SU-DHL-6 (cell line): ENCODE measurements at regions not wholly inside any gene's neighbourhood (a gene's known extent, or its start where the extent isn't known, plus 50 kb on each side); places are given as distances from the start of the nearest gene placed in this dataset.

Source experiments
- H2AFZ ChIP-seq: fragments of 200-600 bp; sonication (generic); 2 replicates; pipeline ENCODE4 v1.6.1; 2014; ENCODE audit warnings: low read depth, mild to moderate bottlenecking, moderate library complexity, mixed read lengths, antibody characterized with exemption, low read length; ENCODE audit not compliant: severe bottlenecking
- H3F3A ChIP-seq: fragments of 200-600 bp; shearing (Covaris generic); 2 replicates; pipeline ENCODE4 v1.6.0; 2016; ENCODE audit warnings: antibody characterized with exemption, mild to moderate bottlenecking; ENCODE audit not compliant: insufficient read depth
- H3K27ac ChIP-seq: fragments of 200-600 bp; sonication (generic); 2 replicates; pipeline ENCODE4 v1.5.1; 2016; ENCODE audit warnings: low read depth, mild to moderate bottlenecking, low read length, moderate library complexity, mixed read lengths
- H3K27me3 ChIP-seq: fragments of 200-600 bp; sonication (generic), shearing (Covaris generic); 2 replicates; pipeline ENCODE4 v1.6.0; 2014; ENCODE audit warnings: mild to moderate bottlenecking, low read length
- H3K36me3 ChIP-seq: fragments of 200-600 bp; sonication (generic); 2 replicates; pipeline ENCODE4 v1.6.1; 2014; ENCODE audit warnings: mild to moderate bottlenecking, low read length, mixed read lengths
- H3K4me2 ChIP-seq: fragments of 300-600, 200-600 bp; shearing (Covaris generic), sonication (generic); 2 replicates; pipeline ENCODE4 v1.6.0; 2014; ENCODE audit warnings: low read length, low read depth, mild to moderate bottlenecking; ENCODE audit not compliant: poor library complexity, severe bottlenecking
- H3K4me3 ChIP-seq: fragments of 200-600 bp; sonication (generic); 2 replicates; pipeline ENCODE4 v1.5.1; 2014; ENCODE audit warnings: antibody characterized with exemption, low read length, mild to moderate bottlenecking, mixed read lengths; ENCODE audit not compliant: insufficient read depth, poor library complexity, severe bottlenecking
- H3K79me2 ChIP-seq: fragments of 200-600 bp; sonication (generic); 2 replicates; pipeline ENCODE4 v1.6.1; 2014; ENCODE audit warnings: mild to moderate bottlenecking, low read length, moderate library complexity; ENCODE audit not compliant: insufficient read depth
- H3K9ac ChIP-seq: fragments of 200-600 bp; sonication (generic); 2 replicates; pipeline ENCODE4 v1.7.0; 2014; ENCODE audit warnings: mild to moderate bottlenecking, low read length
- H3K9me2 ChIP-seq: fragments of 200-600 bp; sonication (generic); replicated peaks from 2 replicates; pipeline ENCODE4 v1.6.1; 2014; ENCODE audit warnings: low read length; ENCODE audit not compliant: insufficient read depth
- H3K9me3 ChIP-seq: fragments of 200-600 bp; sonication (generic); 2 replicates; pipeline ENCODE4 v1.6.1; 2014; ENCODE audit warnings: low read length, mixed read lengths; ENCODE audit not compliant: insufficient read depth
- H4K20me1 ChIP-seq: fragments of 200-600 bp; sonication (generic); 2 replicates; pipeline ENCODE4 v1.6.1; 2014; ENCODE audit warnings: low read depth, mild to moderate bottlenecking, antibody characterized with exemption, low read length, moderate library complexity, mixed read lengths
- EZH2phosphoT487 ChIP-seq: fragments of 200-600 bp; sonication (generic), shearing (Covaris generic); conservative IDR thresholded peaks from 2 replicates; pipeline ENCODE4 v1.6.1; 2018; ENCODE audit warnings: mild to moderate bottlenecking, antibody characterized with exemption, low read length, moderate library complexity, mixed read lengths
- TF ChIP-seq, protein P1 (sequence below): fragments of 200-600 bp; sonication (generic); IDR thresholded peaks from one replicate; pipeline ENCODE4 v1.5.1; 2017; ENCODE audit warnings: antibody characterized with exemption, mild to moderate bottlenecking, low read length, moderate library complexity; ENCODE audit not compliant: insufficient read depth, poor library complexity, severe bottlenecking

DNA sequence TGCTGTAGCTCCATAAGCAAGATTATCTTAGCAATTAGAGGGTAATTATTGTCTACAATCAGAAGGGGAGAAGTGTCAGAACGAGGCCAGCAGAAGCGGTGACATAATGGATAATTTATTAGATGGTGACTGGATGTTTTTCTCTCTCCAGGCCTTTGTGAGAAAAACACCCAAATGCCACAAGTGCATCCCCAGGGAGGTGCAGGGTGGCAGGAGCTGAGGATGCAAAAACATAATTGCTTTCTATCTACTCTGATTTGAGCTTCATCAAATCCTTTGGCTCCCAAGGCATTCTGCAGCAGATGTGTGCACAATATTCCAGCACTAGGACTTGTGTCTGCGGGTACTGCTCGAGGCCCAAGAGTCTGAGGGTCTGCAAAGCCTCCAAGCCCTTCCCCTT is 220.1 kb upstream of the SERP2 start:
- Histone ChIP-seq H2AFZ (no peak overlapping the region), H3K79me2 (no peaks in the 10 kb centered on the region), H3K9ac (no peak overlapping the region), H3K4me2 (no peak overlapping the region), H3K27ac (no peak overlapping the region), H3F3A (no peaks in the 10 kb centered on the region), H3K9me3 (no peaks in the 10 kb centered on the region), H3K4me3 (no peak overlapping the region), H3K27me3 (no peaks in the 10 kb centered on the region), H4K20me1 (no peaks in the 10 kb centered on the region), H3K36me3 (no peaks in the 10 kb centered on the region), H3K9me2 (no peaks in the 10 kb centered on the region)
- TF ChIP-seq, protein P1, sequence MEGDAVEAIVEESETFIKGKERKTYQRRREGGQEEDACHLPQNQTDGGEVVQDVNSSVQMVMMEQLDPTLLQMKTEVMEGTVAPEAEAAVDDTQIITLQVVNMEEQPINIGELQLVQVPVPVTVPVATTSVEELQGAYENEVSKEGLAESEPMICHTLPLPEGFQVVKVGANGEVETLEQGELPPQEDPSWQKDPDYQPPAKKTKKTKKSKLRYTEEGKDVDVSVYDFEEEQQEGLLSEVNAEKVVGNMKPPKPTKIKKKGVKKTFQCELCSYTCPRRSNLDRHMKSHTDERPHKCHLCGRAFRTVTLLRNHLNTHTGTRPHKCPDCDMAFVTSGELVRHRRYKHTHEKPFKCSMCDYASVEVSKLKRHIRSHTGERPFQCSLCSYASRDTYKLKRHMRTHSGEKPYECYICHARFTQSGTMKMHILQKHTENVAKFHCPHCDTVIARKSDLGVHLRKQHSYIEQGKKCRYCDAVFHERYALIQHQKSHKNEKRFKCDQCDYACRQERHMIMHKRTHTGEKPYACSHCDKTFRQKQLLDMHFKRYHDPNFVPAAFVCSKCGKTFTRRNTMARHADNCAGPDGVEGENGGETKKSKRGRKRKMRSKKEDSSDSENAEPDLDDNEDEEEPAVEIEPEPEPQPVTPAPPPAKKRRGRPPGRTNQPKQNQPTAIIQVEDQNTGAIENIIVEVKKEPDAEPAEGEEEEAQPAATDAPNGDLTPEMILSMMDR, result no peak
- no peak for TF ChIP-seq EZH2phosphoT487

DNA sequence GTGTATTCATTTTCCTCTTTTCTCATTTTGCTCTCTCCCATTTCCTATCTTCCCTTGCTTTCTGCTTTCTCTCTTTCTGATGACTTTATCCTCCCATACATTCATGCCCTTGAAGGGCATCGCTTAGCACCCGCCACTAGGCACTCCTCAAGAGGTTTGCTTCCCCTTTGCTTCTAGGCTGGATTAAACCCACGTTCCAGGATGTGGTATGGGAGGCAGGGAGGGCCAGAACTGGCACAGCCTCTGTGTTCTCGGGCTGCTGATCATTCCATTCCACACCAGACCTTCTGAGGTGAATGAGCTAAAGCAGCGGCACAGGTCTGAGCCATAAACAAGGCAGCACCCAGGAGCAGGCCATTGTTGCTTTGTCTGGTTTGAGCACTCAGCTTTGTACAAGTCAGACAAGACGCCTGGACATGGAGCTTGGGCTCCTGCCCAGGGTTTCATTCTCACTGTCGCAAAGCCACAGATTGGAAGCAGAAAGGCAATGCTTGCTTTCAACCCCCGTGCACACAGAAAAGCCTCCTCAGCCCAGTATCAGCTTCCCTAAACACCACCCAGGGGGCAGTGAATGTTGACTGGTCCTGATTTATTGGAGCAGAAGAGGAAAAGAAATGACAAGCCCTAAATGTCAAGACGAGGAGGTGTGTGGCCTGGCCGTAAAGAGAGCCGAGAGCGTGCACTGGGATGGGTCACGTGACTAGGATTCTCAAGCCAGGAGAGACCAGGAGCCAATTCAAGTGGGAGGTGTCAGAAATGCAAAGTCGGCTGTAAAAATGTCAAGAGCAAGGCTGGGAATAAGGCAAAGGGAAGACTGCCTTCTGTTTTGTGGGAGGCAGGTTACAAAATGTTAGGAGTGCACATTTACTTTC is 218.0 kb upstream of the SERP2 start:
- TF ChIP-seq EZH2phosphoT487, result no peak
- TF ChIP-seq, protein P1, result no peak
- no peaks in the 10 kb centered on the region for H3K79me2 ChIP-seq
- no peaks in the 10 kb centered on the region for H3K27me3 ChIP-seq
- H3K4me3 ChIP-seq, result no peak overlapping the region
- no peaks in the 10 kb centered on the region for H3F3A ChIP-seq
- no peaks in the 10 kb centered on the region for H3K9me2 ChIP-seq
- no peak overlapping the region for H3K9ac ChIP-seq
- no peak overlapping the region for H3K4me2 ChIP-seq
- no peak overlapping the region for H3K27ac ChIP-seq
- H2AFZ ChIP-seq, result no peak overlapping the region
- H4K20me1 ChIP-seq, result no peaks in the 10 kb centered on the region
- H3K36me3 ChIP-seq, result no peaks in the 10 kb centered on the region
- H3K9me3 ChIP-seq, result no peaks in the 10 kb centered on the region

DNA sequence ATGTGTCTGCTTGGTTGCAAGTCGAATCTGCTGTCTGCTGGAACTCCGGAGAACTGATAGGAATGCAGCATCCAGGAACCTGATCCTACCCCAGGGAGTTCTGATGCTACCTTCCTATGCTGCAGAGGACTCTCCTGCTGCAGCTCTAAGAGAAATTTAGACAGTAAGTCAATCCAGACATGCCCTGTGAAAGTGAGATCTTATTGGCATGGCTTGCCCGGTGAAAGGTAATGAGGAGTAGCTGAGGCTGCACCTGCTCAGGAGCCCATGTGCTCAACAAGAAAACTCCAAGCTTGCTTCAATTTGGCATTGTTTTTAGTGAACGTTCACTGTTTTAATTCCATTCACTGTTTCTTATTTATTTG is 217.3 kb upstream of the SERP2 start:
- TF ChIP-seq EZH2phosphoT487, result no peak
- TF ChIP-seq, protein P1, result no peak

More for the DNA sequence above, 217.3 kb upstream of the SERP2 start:
- H3F3A ChIP-seq, result no peaks in the 10 kb centered on the region
- no peaks in the 10 kb centered on the region for H4K20me1 ChIP-seq
- H3K4me2 ChIP-seq, result no peak overlapping the region
- no peak overlapping the region for H3K4me3 ChIP-seq
- H3K36me3 ChIP-seq, result no peaks in the 10 kb centered on the region
- H3K9ac ChIP-seq, result no peak overlapping the region
- no peak overlapping the region for H3K27ac ChIP-seq
- H3K79me2 ChIP-seq, result no peaks in the 10 kb centered on the region
- no peaks in the 10 kb centered on the region for H3K9me3 ChIP-seq
- H2AFZ ChIP-seq, result no peak overlapping the region
- no peaks in the 10 kb centered on the region for H3K9me2 ChIP-seq
- H3K27me3 ChIP-seq, result no peaks in the 10 kb centered on the region
